ENCODE measurements at regions not wholly inside any gene's neighbourhood (a gene's known extent, or its start where the extent isn't known, plus 50 kb on each side); places are given as distances from the start of the nearest gene placed in this dataset.

DNA sequence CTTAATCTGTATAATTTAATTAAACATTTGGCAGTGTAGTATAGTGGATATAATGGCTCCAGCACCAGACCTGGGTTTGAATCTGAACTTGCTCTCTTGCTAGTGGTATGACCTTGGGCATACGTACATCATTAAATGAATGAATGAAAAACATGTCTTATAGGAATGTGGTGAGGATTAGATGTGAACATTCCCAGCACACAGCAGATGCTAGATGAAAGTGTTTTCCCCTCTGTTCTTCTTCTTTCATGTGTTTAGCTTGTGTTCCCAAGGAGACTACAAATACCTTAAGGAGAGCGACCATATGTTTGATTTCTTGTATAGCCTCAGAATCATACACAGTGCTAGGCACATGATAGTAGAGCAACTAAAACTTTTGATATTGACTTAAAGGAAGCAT is 56.5 kb downstream of the CT47B1 start:
- H3K4me3 Mint-ChIP-seq, result no peak overlapping the region
- H3K9me3 Mint-ChIP-seq, result peaks cover 47% of the 10 kb centered on the region
- DNase-seq, result no peak
- Histone ChIP-seq H3K4me1 (ENCODE audit: control insufficient read depth, insufficient read depth, low read length) (no peaks in the 10 kb centered on the region), H3K27ac (ENCODE audit: low read depth, low read length) (no peak overlapping the region), H3K4me3 (ENCODE audit: low read length) (no peak overlapping the region), H3K9me3 (ENCODE audit: control insufficient read depth, low read length) (no peaks in the 10 kb centered on the region), H3K36me3 (ENCODE audit: control insufficient read depth, insufficient read depth, low read length) (no peaks in the 10 kb centered on the region), H3K9ac (ENCODE audit: extremely low read depth, low read length, poor library complexity, severe bottlenecking) (no peak overlapping the region), H3K27me3 (ENCODE audit: control insufficient read depth, insufficient read depth, low read length, poor library complexity, severe bottlenecking) (peaks cover 29% of the 10 kb centered on the region)
- H3K4me1 Mint-ChIP-seq, result peaks cover 7% of the 10 kb centered on the region
- H3K27ac Mint-ChIP-seq, result no peak overlapping the region
- no peak for TF ChIP-seq CTCF (conservative IDR thresholded peaks at IDR 0.05)
- peaks cover 93% of the 10 kb centered on the region for H3K27me3 Mint-ChIP-seq (ENCODE audit: insufficient read depth)
- no peaks in the 10 kb centered on the region for H3K36me3 Mint-ChIP-seq (ENCODE audit: low read depth)
- WGBS, 2 experiments (ENCODE audit: insufficient coverage in 1 of 2, insufficient read length in 1 of 2), result 93% methylated on average over 2 of the region's 2 CpGs; no CpG with 5 or more reads in 1 of the 2 experiments

DNA sequence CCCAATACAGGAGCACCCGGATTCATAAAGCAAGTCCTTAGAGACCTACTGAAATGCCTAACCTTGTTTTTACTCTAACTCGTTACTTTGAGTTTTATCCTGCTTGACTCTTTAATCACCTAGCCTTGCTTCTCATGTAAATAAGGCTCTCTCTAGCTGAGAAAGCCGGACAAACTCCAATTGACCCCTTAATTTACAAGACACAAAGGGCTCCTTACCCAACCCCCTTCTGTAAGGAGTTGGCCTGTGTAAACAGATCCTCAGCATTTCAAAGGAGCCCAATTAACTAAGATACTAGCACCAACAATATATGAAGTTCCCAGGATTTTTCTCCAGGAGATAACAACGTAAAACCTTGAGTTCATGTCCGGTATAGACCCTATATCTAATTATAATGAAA is 61.7 kb downstream of the CT47B1 start:
- Mint-ChIP-seq H3K4me3 (no peak overlapping the region), H3K27me3 (ENCODE audit: insufficient read depth) (peaks cover 89% of the 10 kb centered on the region), H3K4me1 (peaks cover 9% of the 10 kb centered on the region), H3K9me3 (peaks cover 74% of the 10 kb centered on the region), H3K27ac (no peak overlapping the region), H3K36me3 (ENCODE audit: low read depth) (no peaks in the 10 kb centered on the region)
- no peak overlapping the region for H3K9ac ChIP-seq (ENCODE audit: extremely low read depth, low read length, poor library complexity, severe bottlenecking)
- no peaks in the 10 kb centered on the region for H3K4me1 ChIP-seq (ENCODE audit: control insufficient read depth, insufficient read depth, low read length)
- TF ChIP-seq CTCF (conservative IDR thresholded peaks at IDR 0.05), result no peak
- H3K27ac ChIP-seq (ENCODE audit: low read depth, low read length), result no peak overlapping the region
- no peaks in the 10 kb centered on the region for H3K36me3 ChIP-seq (ENCODE audit: control insufficient read depth, insufficient read depth, low read length)
- peak; percentile 42 for DNase-seq
- WGBS, 2 experiments (ENCODE audit: insufficient coverage in 1 of 2, insufficient read length in 1 of 2), result 19% methylated on average over 3 of the region's 5 CpGs; no CpG with 5 or more reads in 1 of the 2 experiments
- H3K9me3 ChIP-seq (ENCODE audit: control insufficient read depth, low read length), result peaks cover 13% of the 10 kb centered on the region
- H3K4me3 ChIP-seq (ENCODE audit: low read length), result no peak overlapping the region
- H3K27me3 ChIP-seq (ENCODE audit: control insufficient read depth, insufficient read depth, low read length, poor library complexity, severe bottlenecking), result peaks cover 3% of the 10 kb centered on the region

GRCh38 chrX:120801426-120801825 is 74.2 kb downstream of the CT47B1 start:
- TF ChIP-seq CTCF (conservative IDR thresholded peaks at IDR 0.05), result no peak
- Histone ChIP-seq H3K27me3 (ENCODE audit: control insufficient read depth, insufficient read depth, low read length, poor library complexity, severe bottlenecking) (peaks cover 26% of the 10 kb centered on the region), H3K9me3 (ENCODE audit: control insufficient read depth, low read length) (no peaks in the 10 kb centered on the region), H3K4me3 (ENCODE audit: low read length) (no peak overlapping the region), H3K36me3 (ENCODE audit: control insufficient read depth, insufficient read depth, low read length) (no peaks in the 10 kb centered on the region), H3K27ac (ENCODE audit: low read depth, low read length) (no peak overlapping the region), H3K4me1 (ENCODE audit: control insufficient read depth, insufficient read depth, low read length) (no peaks in the 10 kb centered on the region), H3K9ac (ENCODE audit: extremely low read depth, low read length, poor library complexity, severe bottlenecking) (no peak overlapping the region)
- Mint-ChIP-seq H3K36me3 (ENCODE audit: low read depth) (no peaks in the 10 kb centered on the region), H3K4me1 (no peaks in the 10 kb centered on the region), H3K27me3 (ENCODE audit: insufficient read depth) (peaks cover 79% of the 10 kb centered on the region), H3K9me3 (peaks cover 47% of the 10 kb centered on the region), H3K4me3 (no peak overlapping the region), H3K27ac (no peak overlapping the region)
- WGBS, 2 experiments (ENCODE audit: insufficient coverage in 1 of 2, insufficient read length in 1 of 2), result 84% methylated on average over 4 of the region's 4 CpGs; no CpG with 5 or more reads in 1 of the 2 experiments
- DNase-seq, result no peak

Measured in endodermal cell (in vitro differentiated cells).